Mesendoderm (in vitro differentiated cells): ENCODE measurements at regions not wholly inside any gene's neighbourhood (a gene's known extent, or its start where the extent isn't known, plus 50 kb on each side); places are given as distances from the start of the nearest gene placed in this dataset.
A peak's percentile ranks its signal among the peaks of the same experiment; 100 is the strongest.

ENCODE experiments used
- DNase-seq: peaks from one replicate; pipeline ENCODE4 v3.0.0; 2013
- H2AK5ac ChIP-seq: 2 replicates; pipeline ENCODE4 v1.6.1; 2013; ENCODE audit warnings: low read length, inconsistent platforms
- H2BK120ac ChIP-seq: 2 replicates; pipeline ENCODE4 v1.6.1; 2013; ENCODE audit warnings: low read depth, mild to moderate bottlenecking, low read length, moderate library complexity, mixed read lengths
- H2BK15ac ChIP-seq: replicated peaks from 2 replicates; pipeline ENCODE4 v1.6.1; 2013; ENCODE audit warnings: low read depth, mild to moderate bottlenecking, moderate library complexity
- H2BK5ac ChIP-seq: 2 replicates; pipeline ENCODE4 v1.6.1; 2013; ENCODE audit warnings: low read length, inconsistent platforms
- H3K18ac ChIP-seq: 2 replicates; pipeline ENCODE4 v1.6.1; 2013; ENCODE audit warnings: mild to moderate bottlenecking, low read length, mixed read lengths
- H3K23ac ChIP-seq: one replicate; pipeline ENCODE4 v1.6.1; 2013; ENCODE audit warnings: low read length
- H3K27ac ChIP-seq: 2 replicates; pipeline ENCODE4 v1.5.1; 2013; ENCODE audit warnings: low read depth, mild to moderate bottlenecking, inconsistent platforms, low read length, moderate library complexity
- H3K27me3 ChIP-seq: 2 replicates; pipeline ENCODE4 v1.6.1; 2013; ENCODE audit warnings: low read length, control low read depth, mild to moderate bottlenecking, inconsistent platforms; ENCODE audit not compliant: insufficient read depth, poor library complexity
- H3K36me3 ChIP-seq: 2 replicates; pipeline ENCODE4 v1.6.1; 2013; ENCODE audit warnings: low read length, inconsistent platforms; ENCODE audit not compliant: control insufficient read depth, insufficient read depth
- H3K4ac ChIP-seq: one replicate; pipeline ENCODE4 v1.6.1; 2013; ENCODE audit warnings: low read depth, mild to moderate bottlenecking, low read length, moderate library complexity
- H3K4me1 ChIP-seq: 2 replicates; pipeline ENCODE4 v1.6.1; 2013; ENCODE audit warnings: low read depth, low read length, inconsistent platforms; ENCODE audit not compliant: control insufficient read depth
- H3K4me2 ChIP-seq: 2 replicates; pipeline ENCODE4 v1.6.1; 2013; ENCODE audit warnings: low read length
- H3K4me3 ChIP-seq: 2 replicates; pipeline ENCODE4 v1.5.1; 2013; ENCODE audit warnings: mild to moderate bottlenecking, low read length
- H3K56ac ChIP-seq: one replicate; pipeline ENCODE4 v1.6.1; 2013; ENCODE audit warnings: low read length
- H3K79me1 ChIP-seq: 2 replicates; pipeline ENCODE4 v1.6.1; 2013; ENCODE audit warnings: low read length, inconsistent platforms
- H3K79me2 ChIP-seq: 2 replicates; pipeline ENCODE4 v1.6.1; 2013; ENCODE audit warnings: mild to moderate bottlenecking, low read length; ENCODE audit not compliant: control insufficient read depth, insufficient read depth
- H3K9ac ChIP-seq: 2 replicates; pipeline ENCODE4 v1.6.1; 2013; ENCODE audit warnings: low read length, inconsistent platforms
- H4K5ac ChIP-seq: one replicate; pipeline ENCODE4 v1.6.1; 2013; ENCODE audit warnings: low read length
- H4K8ac ChIP-seq: one replicate; pipeline ENCODE4 v1.6.1; 2013; ENCODE audit warnings: low read depth, mild to moderate bottlenecking, control low read depth, low read length, moderate library complexity
- WGBS: extraction: QIAGEN DNeasy Blood & Tissue Kit; methylation state at CpG from one replicate; pipeline ENCODE4 v1.1.7; 2013; ENCODE audit warnings: low lambda C conversion rate, missing lambda C conversion rate; ENCODE audit not compliant: insufficient coverage; ENCODE audit errors: extremely low coverage; 5-methylcytosine and 5-hydroxymethylcytosine counted together

GRCh38 chrX:44440006-44440405 is 96.5 kb upstream of the EFHC2 start:
- Histone ChIP-seq H3K4ac (no peak overlapping the region), H3K36me3 (no peaks in the 10 kb centered on the region), H3K79me2 (no peaks in the 10 kb centered on the region), H3K4me2 (no peak overlapping the region), H4K8ac (no peak overlapping the region), H3K27ac (no peak overlapping the region), H3K23ac (no peak overlapping the region), H3K18ac (no peak overlapping the region), H3K79me1 (no peaks in the 10 kb centered on the region), H3K4me3 (no peak overlapping the region), H2BK15ac (no peak overlapping the region), H3K27me3 (no peaks in the 10 kb centered on the region), H2BK5ac (no peak overlapping the region), H3K9ac (no peak overlapping the region), H2BK120ac (no peak overlapping the region), H3K4me1 (no peaks in the 10 kb centered on the region), H4K5ac (no peak overlapping the region), H2AK5ac (no peak overlapping the region), H3K56ac (no peak overlapping the region)
- no CpG with 5 or more reads among the region's 2 CpGs for WGBS
- no peak for DNase-seq

- Histone ChIP-seq H2BK15ac (no peak overlapping the region), H4K8ac (no peak overlapping the region), H3K27me3 (no peaks in the 10 kb centered on the region), H2BK120ac (no peak overlapping the region), H2AK5ac (no peak overlapping the region), H3K4ac (no peak overlapping the region), H3K56ac (no peak overlapping the region), H4K5ac (no peak overlapping the region), H3K18ac (no peak overlapping the region), H2BK5ac (no peak overlapping the region), H3K36me3 (no peaks in the 10 kb centered on the region), H3K4me1 (no peaks in the 10 kb centered on the region), H3K4me3 (no peak overlapping the region), H3K27ac (no peak overlapping the region), H3K79me2 (no peaks in the 10 kb centered on the region), H3K4me2 (no peak overlapping the region), H3K79me1 (no peaks in the 10 kb centered on the region), H3K23ac (no peak overlapping the region), H3K9ac (no peak overlapping the region)
- whole genome bisulfite sequencing: no CpG with 5 or more reads among the region's 2 CpGs
- no peak for DNase-seq
These were observed 95.8 kb upstream of the EFHC2 start for GRCh38 chrX:44439242-44439794.

- Histone ChIP-seq H3K56ac (no peak overlapping the region), H2BK15ac (no peak overlapping the region), H3K9ac (no peak overlapping the region), H4K8ac (no peak overlapping the region), H3K79me2 (no peaks in the 10 kb centered on the region), H2BK120ac (no peak overlapping the region), H3K4me1 (no peaks in the 10 kb centered on the region), H3K79me1 (no peaks in the 10 kb centered on the region), H3K36me3 (no peaks in the 10 kb centered on the region), H4K5ac (no peak overlapping the region), H3K27me3 (no peaks in the 10 kb centered on the region), H3K27ac (no peak overlapping the region), H2AK5ac (no peak overlapping the region), H2BK5ac (no peak overlapping the region), H3K4me3 (no peak overlapping the region), H3K4ac (no peak overlapping the region), H3K18ac (no peak overlapping the region), H3K23ac (no peak overlapping the region), H3K4me2 (no peak overlapping the region)
- no peak for DNase-seq
These were observed 91.6 kb upstream of the EFHC2 start for GRCh38 chrX:44435047-44435446.

- Histone ChIP-seq H3K4me1 (no peaks in the 10 kb centered on the region), H2BK120ac (no peak overlapping the region), H3K79me2 (no peaks in the 10 kb centered on the region), H3K56ac (no peak overlapping the region), H2BK5ac (no peak overlapping the region), H3K23ac (no peak overlapping the region), H3K4me3 (no peak overlapping the region), H3K27me3 (no peaks in the 10 kb centered on the region), H3K9ac (no peak overlapping the region), H3K79me1 (no peaks in the 10 kb centered on the region), H2AK5ac (no peak overlapping the region), H3K18ac (no peak overlapping the region), H4K8ac (no peak overlapping the region), H4K5ac (no peak overlapping the region), H3K27ac (no peak overlapping the region), H3K36me3 (no peaks in the 10 kb centered on the region), H2BK15ac (no peak overlapping the region), H3K4ac (no peak overlapping the region), H3K4me2 (no peak overlapping the region)
- no CpG with 5 or more reads among the region's 3 CpGs for WGBS
- no peak for DNase-seq
These were observed 90.1 kb upstream of the EFHC2 start for GRCh38 chrX:44433556-44433955.

- Histone ChIP-seq H3K4ac (no peak overlapping the region), H3K9ac (no peak overlapping the region), H2BK5ac (no peak overlapping the region), H3K4me1 (no peaks in the 10 kb centered on the region), H4K8ac (no peak overlapping the region), H3K56ac (no peak overlapping the region), H3K79me1 (no peaks in the 10 kb centered on the region), H3K27ac (no peak overlapping the region), H3K4me3 (no peak overlapping the region), H4K5ac (no peak overlapping the region), H2BK15ac (no peak overlapping the region), H2BK120ac (no peak overlapping the region), H3K23ac (no peak overlapping the region), H3K36me3 (no peaks in the 10 kb centered on the region), H3K27me3 (no peaks in the 10 kb centered on the region), H2AK5ac (no peak overlapping the region), H3K18ac (no peak overlapping the region), H3K79me2 (no peaks in the 10 kb centered on the region), H3K4me2 (no peak overlapping the region)
- peak; percentile 76 for DNase-seq
These were observed 89.2 kb upstream of the EFHC2 start for GRCh38 chrX:44432641-44433040.

GRCh38 chrX:44431194-44431593 is 87.7 kb upstream of the EFHC2 start:
- Histone ChIP-seq H2BK5ac (no peak overlapping the region), H3K23ac (no peak overlapping the region), H3K4ac (no peak overlapping the region), H3K9ac (no peak overlapping the region), H3K4me3 (no peak overlapping the region), H3K4me1 (no peaks in the 10 kb centered on the region), H3K4me2 (no peak overlapping the region), H3K27ac (no peak overlapping the region), H3K18ac (no peak overlapping the region), H2AK5ac (no peak overlapping the region), H3K79me2 (no peaks in the 10 kb centered on the region), H3K79me1 (no peaks in the 10 kb centered on the region), H4K8ac (no peak overlapping the region), H3K56ac (no peak overlapping the region), H3K36me3 (no peaks in the 10 kb centered on the region), H2BK15ac (no peak overlapping the region), H2BK120ac (no peak overlapping the region), H3K27me3 (no peaks in the 10 kb centered on the region), H4K5ac (no peak overlapping the region)
- DNase-seq: no peak
